Colonic mucosa (tissue), 4 donors: ENCODE measurements at regions not wholly inside any gene's neighbourhood (a gene's known extent, or its start where the extent isn't known, plus 50 kb on each side); places are given as distances from the start of the nearest gene placed in this dataset.

Experiments
- DNase-seq: peaks from one replicate; pipeline ENCODE4 v3.0.0-alpha.2; 2020
- H3K27ac ChIP-seq: fragments of 200-600 bp; one replicate; pipeline ENCODE4 v1.8.0; 2021
- H3K27me3 ChIP-seq: fragments of 200-600 bp; one replicate; pipeline ENCODE4 v1.8.0; 2021
- H3K36me3 ChIP-seq: fragments of 200-600 bp; one replicate; pipeline ENCODE4 v1.8.0; 2021
- H3K4me1 ChIP-seq: fragments of 200-600 bp; one replicate; pipeline ENCODE4 v1.8.0; 2021; ENCODE audit warnings: mild to moderate bottlenecking
- H3K4me3 ChIP-seq: fragments of 200-600 bp; one replicate; pipeline ENCODE4 v1.8.0; 2021
- H3K9ac ChIP-seq, 2 donors: one replicate each; pipeline ENCODE4 v1.7.0; 2013; ENCODE audit warnings: control low read depth in 2 of 2, low read depth in 2 of 2, low read length in 2 of 2
- H3K9me3 ChIP-seq: fragments of 200-600 bp; one replicate; pipeline ENCODE4 v1.8.0; 2021
- CTCF ChIP-seq: fragments of 200-600 bp; IDR thresholded peaks from one replicate; pipeline ENCODE4 v1.8.0; 2022; ENCODE audit warnings: antibody characterized with exemption, mild to moderate bottlenecking
- intact Hi-C: fragments of 100-400 bp; cut with DNase I; formaldehyde crosslinking; loops from one replicate; pipeline ENCODE4 v1.14.1; 2022
- donor health status: healthy.
- donor health status: DM: no; HTN: no; CAD: no.
- donor health status: DM: no; HTN: no; CAD: no.

- H3K27ac ChIP-seq = no peak overlapping the region
- DNase-seq = no peak
- no peaks in the 10 kb centered on the region for H3K9me3 ChIP-seq
- H3K36me3 ChIP-seq = no peaks in the 10 kb centered on the region
- H3K27me3 ChIP-seq = no peaks in the 10 kb centered on the region
- no peak overlapping the region for H3K4me3 ChIP-seq
- intact Hi-C loops = loop anchor here (2.0 to 5.0 kb wide), 2 partner anchors 199 to 375 kb away; partner anchors contain the start of gene LOXHD1
- no peak overlapping the region for H3K9ac ChIP-seq
- H3K4me1 ChIP-seq = no peaks in the 10 kb centered on the region
- TF ChIP-seq CTCF = no peak
Measured at GRCh38 chr18:46282177-46282570, 178.0 kb downstream of the HAUS1 start.

DNA sequence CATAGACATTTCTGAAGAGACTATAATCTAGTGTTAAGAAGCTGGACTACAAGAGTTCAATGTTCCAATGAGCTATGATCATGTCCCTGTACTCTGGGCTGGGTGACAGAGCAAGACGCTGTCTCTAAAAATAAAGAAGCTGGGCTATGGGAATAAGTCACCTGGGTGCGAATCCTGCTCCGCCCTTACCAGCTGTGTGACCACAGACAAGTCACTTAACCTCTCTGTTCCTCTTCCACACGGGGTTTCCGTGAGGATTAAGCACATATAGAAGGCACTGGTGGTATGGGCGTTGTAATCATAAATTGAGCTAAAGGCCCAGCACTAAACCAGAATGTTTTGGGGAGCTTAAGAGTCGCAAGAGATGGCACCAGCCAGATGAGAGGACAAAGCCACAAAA lies 178.5 kb downstream of the HAUS1 start:
- H3K27me3 ChIP-seq = no peaks in the 10 kb centered on the region
- intact Hi-C loops = loop anchor here (2.0 to 5.0 kb wide), 2 partner anchors 198 to 375 kb away; partner anchors contain the start of gene LOXHD1
- no peak for DNase-seq
- H3K9ac ChIP-seq = no peak overlapping the region
- no peak for TF ChIP-seq CTCF
- H3K4me3 ChIP-seq = no peak overlapping the region
- H3K4me1 ChIP-seq = no peaks in the 10 kb centered on the region
- no peak overlapping the region for H3K27ac ChIP-seq
- H3K36me3 ChIP-seq = no peaks in the 10 kb centered on the region
- H3K9me3 ChIP-seq = no peaks in the 10 kb centered on the region

DNA sequence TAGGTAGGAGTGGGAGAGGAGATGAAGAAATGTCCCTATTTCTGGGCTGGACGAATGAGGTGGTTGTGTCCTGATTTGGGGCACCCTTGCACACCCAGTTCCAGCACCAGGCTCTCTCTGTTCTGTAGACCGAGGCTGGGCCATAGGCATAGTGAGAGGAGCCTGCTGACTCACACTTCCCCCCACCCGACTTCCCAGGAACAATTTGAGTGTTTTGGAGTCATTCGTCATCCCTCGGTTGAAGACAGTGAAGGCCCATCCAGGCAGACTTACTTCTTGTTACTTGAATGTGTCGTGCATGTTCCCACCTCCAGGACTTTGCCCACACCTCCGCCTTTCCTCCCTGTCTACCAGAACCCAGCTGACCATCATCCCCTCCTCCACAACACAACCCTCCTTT lies 179.1 kb downstream of the HAUS1 start:
- H3K4me3 ChIP-seq = no peak overlapping the region
- H3K27me3 ChIP-seq = no peaks in the 10 kb centered on the region
- no peaks in the 10 kb centered on the region for H3K9me3 ChIP-seq
- DNase-seq = no peak
- no peaks in the 10 kb centered on the region for H3K4me1 ChIP-seq
- no peaks in the 10 kb centered on the region for H3K36me3 ChIP-seq
- H3K27ac ChIP-seq = no peak overlapping the region
- no peak for TF ChIP-seq CTCF
- H3K9ac ChIP-seq = no peak overlapping the region
- intact Hi-C loops = loop anchor here (2.0 to 5.0 kb wide), 2 partner anchors 198 to 374 kb away; partner anchors contain the start of gene LOXHD1

DNA sequence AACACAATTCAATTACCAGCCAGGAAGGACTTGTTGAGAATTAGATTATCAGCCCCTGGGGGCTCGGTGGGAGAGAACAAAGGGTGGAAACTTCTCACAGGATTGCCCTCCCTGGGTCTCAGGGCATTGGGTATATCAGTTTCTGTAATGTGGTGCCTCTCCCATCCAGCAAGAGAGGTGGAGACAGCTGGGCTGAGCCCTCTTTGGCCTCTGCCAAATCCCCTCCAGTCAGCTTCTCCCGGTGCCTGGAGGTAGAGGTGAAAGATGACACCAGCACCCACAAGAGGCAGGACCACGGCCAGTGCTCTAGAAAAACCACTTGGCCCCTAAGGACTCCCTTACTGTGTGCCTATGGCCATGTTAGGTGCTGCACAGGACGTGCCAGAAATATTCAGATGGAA lies 179.7 kb downstream of the HAUS1 start:
- DNase-seq = no peak
- no peaks in the 10 kb centered on the region for H3K36me3 ChIP-seq
- no peaks in the 10 kb centered on the region for H3K27me3 ChIP-seq
- no peak overlapping the region for H3K9ac ChIP-seq
- intact Hi-C loops = loop anchor here (2.0 to 5.0 kb wide), 2 partner anchors 197 to 373 kb away; partner anchors contain the start of gene LOXHD1
- TF ChIP-seq CTCF = no peak
- no peak overlapping the region for H3K27ac ChIP-seq
- no peak overlapping the region for H3K4me3 ChIP-seq
- no peaks in the 10 kb centered on the region for H3K4me1 ChIP-seq
- no peaks in the 10 kb centered on the region for H3K9me3 ChIP-seq

DNA sequence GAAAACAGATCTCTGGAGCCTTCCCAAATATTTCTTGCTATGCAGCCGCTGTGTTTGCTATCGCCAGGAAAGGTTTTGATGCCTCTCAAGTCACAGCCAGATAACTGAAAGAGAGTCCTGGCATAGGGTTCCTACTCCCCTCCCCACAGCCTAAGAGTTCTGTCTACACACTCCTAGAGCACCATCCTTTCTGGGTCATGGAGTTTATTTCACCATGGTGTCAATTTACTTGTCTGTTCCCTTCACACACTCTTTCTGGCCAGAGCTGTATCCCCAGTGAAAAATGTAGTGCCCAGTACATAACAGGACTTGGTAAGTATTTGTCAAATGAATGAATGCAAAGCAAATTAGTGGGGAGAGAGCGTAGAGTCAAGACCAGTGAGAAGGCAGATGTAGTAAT lies 185.3 kb downstream of the HAUS1 start:
- H3K4me1 ChIP-seq = no peaks in the 10 kb centered on the region
- no peak overlapping the region for H3K4me3 ChIP-seq
- DNase-seq = no peak
- no peaks in the 10 kb centered on the region for H3K36me3 ChIP-seq
- no peak for TF ChIP-seq CTCF
- no peak overlapping the region for H3K9ac ChIP-seq
- intact Hi-C loops = no loop called here
- H3K27ac ChIP-seq = no peak overlapping the region
- no peaks in the 10 kb centered on the region for H3K27me3 ChIP-seq
- no peaks in the 10 kb centered on the region for H3K9me3 ChIP-seq
